GM19455 (cell line): ENCODE measurements at regions not wholly inside any gene's neighbourhood (a gene's known extent, or its start where the extent isn't known, plus 50 kb on each side); places are given as distances from the start of the nearest gene placed in this dataset.

Experiments
- ATAC-seq: cut with Tn5 transposase; IDR thresholded peaks from one replicate; pipeline ENCODE4 v1.9.1; 2021; ENCODE audit not compliant: unreplicated experiment

GRCh38 chr10:4533621-4534020 is 292.4 kb upstream of the AKR1E2 start:
- no peak for ATAC-seq

DNA sequence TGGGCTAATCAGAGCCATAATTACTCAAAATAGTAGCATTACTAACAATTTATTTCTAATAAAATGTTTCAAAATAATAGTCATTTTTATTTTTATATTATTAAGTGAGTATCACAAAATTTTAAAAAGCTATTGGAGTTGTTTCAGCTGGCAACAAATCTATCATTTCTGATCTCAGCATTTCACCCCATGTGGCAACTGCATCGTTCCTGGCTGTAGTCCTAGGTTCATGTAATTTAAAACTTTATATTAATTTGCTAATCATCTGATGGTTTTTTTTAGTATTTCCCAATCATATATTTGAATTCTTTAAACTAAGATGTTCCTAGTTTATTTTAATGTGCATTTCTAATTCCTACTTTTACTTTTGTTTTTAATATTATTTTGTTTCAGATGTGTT is 293.0 kb upstream of the AKR1E2 start:
- ATAC-seq: no peak

DNA sequence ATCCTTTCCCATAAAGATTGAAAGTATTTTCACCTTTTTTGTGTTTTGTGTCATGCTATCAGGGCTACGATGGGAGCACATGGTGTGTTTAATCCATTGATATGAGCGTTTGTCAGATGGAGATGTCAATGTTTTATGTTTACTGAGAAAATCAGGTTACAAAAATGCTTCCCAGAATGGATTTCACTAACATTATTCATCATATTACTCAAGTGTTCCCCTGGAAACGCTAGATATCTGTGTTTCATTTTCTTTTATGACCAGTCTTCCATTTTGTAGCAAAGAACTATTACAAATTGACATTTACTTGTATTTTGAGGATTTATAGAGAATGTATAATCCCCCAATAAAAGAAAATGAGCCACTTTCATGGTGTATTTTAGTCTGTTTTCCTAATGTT is 293.5 kb upstream of the AKR1E2 start:
- ATAC-seq: no peak

GRCh38 chr10:4532011-4532410 is 294.0 kb upstream of the AKR1E2 start:
- no peak for ATAC-seq

DNA sequence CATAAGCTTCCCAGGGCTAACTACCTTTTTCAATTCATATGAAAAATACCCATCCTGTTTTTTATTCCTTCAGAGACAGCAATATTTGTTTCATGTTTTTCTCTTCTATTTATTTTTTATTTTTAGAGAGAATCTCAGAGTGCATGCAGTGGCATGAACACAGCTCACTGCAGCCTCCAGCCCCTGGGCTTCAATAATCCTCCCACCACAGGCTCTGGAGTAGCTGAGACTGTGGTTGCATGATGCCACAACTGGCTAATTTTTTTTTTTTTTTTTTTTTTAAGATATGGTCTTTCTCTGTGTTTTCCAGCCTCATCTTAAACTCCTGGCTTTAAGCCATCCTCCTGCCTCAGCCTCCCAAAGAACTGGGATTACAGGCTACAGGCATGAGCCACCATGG is 296.7 kb upstream of the AKR1E2 start:
- no peak for ATAC-seq

GRCh38 chr10:4527281-4527970 is 298.6 kb upstream of the AKR1E2 start:
- ATAC-seq: no peak

GRCh38 chr10:4526311-4526731 is 299.7 kb upstream of the AKR1E2 start:
- ATAC-seq: no peak

- no peak for ATAC-seq
Measured at GRCh38 chr10:4525103-4525502, 300.9 kb upstream of the AKR1E2 start.

- ATAC-seq: peak; percentile 77
Measured at GRCh38 chr10:4522296-4523000, 303.6 kb upstream of the AKR1E2 start.

- no peak for ATAC-seq
Measured at GRCh38 chr10:4519658-4520402, 306.2 kb upstream of the AKR1E2 start.

- no peak for ATAC-seq
Measured at GRCh38 chr10:4517746-4518145, 308.3 kb upstream of the AKR1E2 start.

GRCh38 chr10:4515721-4516120 is 310.3 kb upstream of the AKR1E2 start:
- no peak for ATAC-seq

DNA sequence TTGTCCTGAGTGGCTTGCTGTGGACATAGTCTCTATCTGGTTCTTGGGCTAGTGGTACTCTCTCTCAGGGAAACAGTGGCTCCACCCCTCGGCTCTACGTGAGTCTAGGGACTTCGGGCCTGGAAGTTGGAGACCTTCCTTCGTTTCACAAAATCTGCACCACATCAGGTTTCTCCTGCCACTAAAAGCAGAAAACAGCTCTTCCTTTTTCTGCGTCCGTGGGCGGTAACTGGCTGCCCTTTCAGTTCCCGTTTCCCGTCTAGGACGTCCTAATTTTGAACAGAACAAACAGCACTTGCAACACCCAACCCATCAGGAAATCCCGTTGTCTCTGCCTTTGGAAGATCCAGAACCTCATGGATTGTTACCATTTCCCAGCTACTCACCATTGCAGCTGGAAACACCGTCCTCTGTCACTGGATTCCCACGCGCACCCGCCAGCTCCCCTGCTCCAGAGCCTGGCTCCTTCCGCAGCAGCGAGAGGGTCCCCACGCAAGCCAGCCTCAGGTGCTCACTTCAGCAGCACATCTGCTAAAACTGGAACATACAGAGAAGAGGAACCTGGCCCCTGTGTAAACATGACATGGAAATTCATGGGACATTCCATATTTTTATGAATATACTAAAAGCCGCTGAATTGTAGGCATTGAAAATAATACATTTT is 311.4 kb upstream of the AKR1E2 start:
- peak; percentile 90 for ATAC-seq

DNA sequence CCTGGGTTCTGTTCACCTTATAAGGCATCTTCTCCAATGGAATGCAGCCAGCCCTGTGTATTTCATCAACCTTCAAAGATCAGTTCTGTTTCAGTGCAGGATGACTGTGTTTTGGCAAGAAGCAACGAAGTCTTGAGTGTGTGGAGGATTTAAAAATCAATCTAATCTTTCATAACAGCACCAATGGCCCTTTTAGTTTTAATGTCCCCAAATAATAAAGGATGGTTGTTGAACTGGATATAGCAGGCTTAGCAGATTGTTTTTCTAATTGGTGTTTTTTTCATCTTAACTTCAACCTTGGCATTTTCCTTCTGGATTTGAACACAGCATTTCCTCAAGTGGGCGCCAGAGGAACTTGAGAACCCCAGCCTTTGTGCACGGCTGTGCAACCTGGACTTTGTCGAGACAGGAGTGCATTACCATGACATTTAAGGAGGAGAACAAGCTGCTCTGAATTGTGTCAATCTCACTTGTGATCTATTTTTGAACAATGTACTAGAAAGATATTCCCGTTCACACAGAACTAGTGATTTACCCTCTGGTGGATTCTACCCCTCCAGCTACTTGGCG is 313.3 kb upstream of the AKR1E2 start:
- ATAC-seq: no peak

DNA sequence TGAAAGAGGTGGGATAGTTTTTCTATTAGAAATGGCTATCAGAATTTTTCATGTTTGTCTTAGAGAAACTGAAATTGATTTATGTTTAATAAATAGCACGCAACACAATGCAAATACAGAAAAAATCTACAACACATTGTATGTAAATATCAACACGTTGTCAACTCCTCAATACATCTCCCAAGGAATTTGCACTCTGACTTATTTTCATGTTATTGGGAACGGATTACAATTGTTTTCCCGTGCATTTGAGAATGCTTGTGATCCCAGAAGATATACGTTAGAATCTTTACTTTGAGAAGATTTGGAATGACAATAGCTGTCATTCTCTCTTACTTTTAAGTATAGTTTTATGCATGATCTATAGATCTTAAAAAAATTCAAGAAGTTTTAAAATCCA is 313.8 kb upstream of the AKR1E2 start:
- ATAC-seq: no peak

- ATAC-seq: no peak
Measured at GRCh38 chr10:4511509-4511908, 314.5 kb upstream of the AKR1E2 start.

DNA sequence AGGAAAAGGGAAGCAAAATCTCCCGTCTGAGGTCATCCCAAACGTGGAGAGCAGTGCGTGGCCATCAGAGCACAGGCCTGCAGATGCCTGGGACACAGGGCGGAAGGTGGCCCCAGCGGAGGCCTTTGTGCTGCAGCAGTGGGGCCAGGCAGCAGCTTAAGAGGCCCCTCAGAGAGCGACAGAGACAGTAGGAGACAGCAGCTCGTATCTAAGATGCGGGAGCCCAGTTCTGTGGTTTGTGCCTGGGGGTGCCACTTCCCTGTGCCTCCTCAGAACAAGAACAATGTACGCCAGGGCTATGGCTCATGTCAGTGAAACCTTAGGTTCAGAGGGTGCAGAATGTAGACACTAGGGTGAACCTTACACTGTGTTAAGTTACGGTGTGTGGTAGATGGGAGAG is 316.6 kb upstream of the AKR1E2 start:
- ATAC-seq: no peak

- no peak for ATAC-seq
Measured at GRCh38 chr10:4506095-4506494, 319.9 kb upstream of the AKR1E2 start.

DNA sequence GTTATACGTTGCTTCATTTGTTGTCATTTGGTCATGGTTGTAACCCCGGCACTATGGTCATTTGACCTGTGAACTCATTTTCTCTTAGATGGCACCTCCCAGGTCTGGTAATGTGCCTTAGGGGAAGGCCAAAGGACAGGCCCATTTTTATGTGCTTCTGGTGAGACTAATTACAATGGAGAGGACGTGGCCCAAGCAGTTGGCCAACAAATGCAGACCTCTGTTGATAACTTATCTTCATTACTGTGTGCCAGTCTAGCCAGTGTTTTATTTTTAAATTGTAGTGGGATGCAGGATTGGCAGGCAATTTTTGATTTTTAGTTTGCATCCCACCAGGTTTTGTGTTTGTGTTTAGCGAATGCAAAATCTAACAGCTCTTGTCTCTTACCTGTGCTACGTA is 321.5 kb upstream of the AKR1E2 start:
- ATAC-seq: no peak

GRCh38 chr10:4503076-4503475 is 322.9 kb upstream of the AKR1E2 start:
- ATAC-seq: no peak

GRCh38 chr10:4501306-4501705 is 324.7 kb upstream of the AKR1E2 start:
- no peak for ATAC-seq
